Caco-2 (cell line): ENCODE measurements at regions not wholly inside any gene's neighbourhood (a gene's known extent, or its start where the extent isn't known, plus 50 kb on each side); places are given as distances from the start of the nearest gene placed in this dataset.

Experiments
- BruUV-seq: library from RNA; stranded (reverse); fragments of 400-500 nt; replicated peaks from 2 replicates; lab custom pipeline; 2021; lab: Mats Ljungman, UMichigan
- CTCF ChIA-PET: fragments of 300-600 bp; sonication (Branson Sonifier 250); formaldehyde crosslinking; loops from one replicate; lab custom pipeline; 2022; ENCODE audit warnings: antibody characterized with exemption; lab: Charles Lee
- POLR2A ChIA-PET: fragments of 300-600 bp; sonication (Branson Sonifier 250); formaldehyde crosslinking; loops from one replicate; lab custom pipeline; 2022; ENCODE audit warnings: antibody characterized with exemption; lab: Charles Lee
- DNase-seq, 2 experiments: peaks; one replicate each; pipeline versions ENCODE4 v3.0.0 to v3.0.0-alpha.2; 2020 to 2022
- H3K27me3 ChIP-seq: replicated peaks from 2 replicates; pipeline ENCODE4 v1.6.0; 2011; ENCODE audit warnings: low read length; ENCODE audit not compliant: control insufficient read depth, insufficient read depth
- H3K36me3 ChIP-seq: 2 replicates; pipeline ENCODE4 v1.5.1; 2011; ENCODE audit warnings: low read length; ENCODE audit not compliant: control insufficient read depth, insufficient read depth
- H3K4me1 ChIP-seq: fragments of 250-450 bp; sonication (Bioruptor Pico); 2 replicates; pipeline ENCODE4 v1.5.1; 2020; ENCODE audit warnings: mild to moderate bottlenecking
- H3K4me3 ChIP-seq: 2 replicates; pipeline ENCODE4 v1.5.1; 2011; ENCODE audit warnings: low read depth, mild to moderate bottlenecking, control low read depth, low read length
- H3K9me3 ChIP-seq: fragments of 250-450 bp; sonication (Bioruptor Pico); 2 replicates; pipeline ENCODE4 v1.5.1; 2020; ENCODE audit warnings: mild to moderate bottlenecking, moderate library complexity
- H3K27ac Mint-ChIP-seq: one replicate; pipeline ENCODE4 v1.8.0; 2022; ENCODE audit warnings: mixed read lengths; ENCODE audit not compliant: unreplicated experiment
- H3K27me3 Mint-ChIP-seq: one replicate; pipeline ENCODE4 v1.8.0; 2022; ENCODE audit warnings: mixed read lengths; ENCODE audit not compliant: insufficient read depth, unreplicated experiment
- H3K36me3 Mint-ChIP-seq: one replicate; pipeline ENCODE4 v1.8.0; 2022; ENCODE audit warnings: mild to moderate bottlenecking, mixed read lengths; ENCODE audit not compliant: insufficient read depth, unreplicated experiment
- H3K4me1 Mint-ChIP-seq: one replicate; pipeline ENCODE4 v1.8.0; 2022; ENCODE audit warnings: low read depth, mixed read lengths; ENCODE audit not compliant: unreplicated experiment
- H3K4me3 Mint-ChIP-seq: one replicate; pipeline ENCODE4 v1.8.0; 2022; ENCODE audit warnings: mild to moderate bottlenecking, moderate library complexity, mixed read lengths; ENCODE audit not compliant: unreplicated experiment
- H3K9me3 Mint-ChIP-seq: one replicate; pipeline ENCODE4 v1.8.0; 2022; ENCODE audit warnings: mixed read lengths; ENCODE audit not compliant: unreplicated experiment
- CTCF ChIP-seq, 2 experiments: fragments of 200-600 bp in 1 of 2; IDR thresholded peaks; 1 replicate in 1 of 2; 2 replicates in 1 of 2; pipeline versions ENCODE4 v1.5.1 to v1.8.0; 2011 to 2022; ENCODE audit warnings: antibody characterized with exemption in 1 of 2, control low read depth in 1 of 2, inconsistent platforms in 1 of 2, low read depth in 1 of 2, low read length in 1 of 2, mild to moderate bottlenecking in 1 of 2, moderate library complexity in 1 of 2; ENCODE audit not compliant: insufficient read depth in 1 of 2, severe bottlenecking in 1 of 2, unreplicated experiment in 1 of 2
- intact Hi-C: fragments of 100-400 bp; cut with micrococcal nuclease; formaldehyde crosslinking; loops from one replicate; pipeline ENCODE4 v1.10.0; 2022; ENCODE audit not compliant: unreplicated experiment

- Mint-ChIP-seq H3K4me1 (peaks cover 14% of the 10 kb centered on the region), H3K27me3 (no peaks in the 10 kb centered on the region), H3K27ac (peak overlapping the region; percentile 48), H3K9me3 (peaks cover 29% of the 10 kb centered on the region), H3K36me3 (peaks cover 55% of the 10 kb centered on the region), H3K4me3 (no peak overlapping the region)
- CTCF ChIA-PET = interaction anchor here (1.7 kb wide), 1 partner anchor 56 kb away, joined by 7 read pairs; no protein-coding TSS in a partner anchor
- Histone ChIP-seq H3K27me3 (no peaks in the 10 kb centered on the region), H3K4me1 (peaks cover 11% of the 10 kb centered on the region; the same call in 1 of the 2 replicates), H3K9me3 (peaks cover 22% of the 10 kb centered on the region), H3K4me3 (no peak overlapping the region), H3K36me3 (no peaks in the 10 kb centered on the region; the same call in 1 of the 2 replicates)
- POLR2A ChIA-PET = no interaction called here
- intact Hi-C loops = no loop called here
- BruUV-seq = no TSS peak
- TF ChIP-seq CTCF (IDR thresholded peaks at IDR 0.05; ENCODE audit: insufficient read depth in 1 of 2, low read depth in 1 of 2, low read length in 1 of 2, severe bottlenecking in 1 of 2, unreplicated experiment in 1 of 2) = no peak
- DNase-seq = no peak
Measured at GRCh38 chr10:49463605-49464004, 67.7 kb upstream of the DRGX start.

GRCh38 chr10:49458869-49459268 is 63.0 kb upstream of the DRGX start:
- intact Hi-C loops = no loop called here
- Histone ChIP-seq H3K27me3 (no peaks in the 10 kb centered on the region), H3K4me1 (no peaks in the 10 kb centered on the region), H3K36me3 (peaks cover 2% of the 10 kb centered on the region; the same call in 1 of the 2 replicates), H3K4me3 (no peak overlapping the region), H3K9me3 (peaks cover 9% of the 10 kb centered on the region)
- ChIA-PET POLR2A (no interaction called here), CTCF (no interaction called here)
- no peak for TF ChIP-seq CTCF (IDR thresholded peaks at IDR 0.05; ENCODE audit: insufficient read depth in 1 of 2, low read depth in 1 of 2, low read length in 1 of 2, severe bottlenecking in 1 of 2, unreplicated experiment in 1 of 2)
- H3K9me3 Mint-ChIP-seq = peaks cover 12% of the 10 kb centered on the region
- H3K27ac Mint-ChIP-seq = no peak overlapping the region
- no peaks in the 10 kb centered on the region for H3K4me1 Mint-ChIP-seq
- no peak for DNase-seq
- no TSS peak for BruUV-seq
- H3K36me3 Mint-ChIP-seq = peaks cover 32% of the 10 kb centered on the region
- no peaks in the 10 kb centered on the region for H3K27me3 Mint-ChIP-seq
- H3K4me3 Mint-ChIP-seq = no peak overlapping the region

- peaks cover 2% of the 10 kb centered on the region; the same call in 1 of the 2 replicates for H3K36me3 ChIP-seq
- POLR2A ChIA-PET = no interaction called here
- intact Hi-C loops = no loop called here
- H3K4me3 ChIP-seq = no peak overlapping the region
- H3K27me3 ChIP-seq = no peaks in the 10 kb centered on the region
- CTCF ChIA-PET = no interaction called here
- DNase-seq = no peak
- Mint-ChIP-seq H3K27me3 (no peaks in the 10 kb centered on the region), H3K27ac (no peak overlapping the region), H3K4me3 (no peak overlapping the region), H3K9me3 (peaks cover 18% of the 10 kb centered on the region), H3K4me1 (no peaks in the 10 kb centered on the region), H3K36me3 (peaks cover 28% of the 10 kb centered on the region)
- H3K4me1 ChIP-seq = no peaks in the 10 kb centered on the region
- TF ChIP-seq CTCF (IDR thresholded peaks at IDR 0.05; ENCODE audit: insufficient read depth in 1 of 2, low read depth in 1 of 2, low read length in 1 of 2, severe bottlenecking in 1 of 2, unreplicated experiment in 1 of 2) = no peak
- BruUV-seq = no TSS peak
- H3K9me3 ChIP-seq = no peaks in the 10 kb centered on the region
Measured at GRCh38 chr10:49457686-49458085, 61.8 kb upstream of the DRGX start.
